Body of pancreas (tissue), 4 donors: ENCODE measurements at regions not wholly inside any gene's neighbourhood (a gene's known extent, or its start where the extent isn't known, plus 50 kb on each side); places are given as distances from the start of the nearest gene placed in this dataset.

Experiments
- POLR2A ChIP-seq, 3 donors: fragments of 450-650 bp; IDR thresholded peaks; one replicate each; pipeline ENCODE4 v1.6.1; 2016; ENCODE audit warnings: antibody characterized with exemption in 3 of 3, mild to moderate bottlenecking in 2 of 3
- TF ChIP-seq, protein P1 (sequence below), 7 experiments: fragments of 450-650 bp in 4 of 7; fragments of 200-600 bp in 3 of 7; sonication (generic) in 3 of 7; IDR thresholded peaks; one replicate each; pipeline ENCODE4 v1.5.1; 2016 to 2019; ENCODE audit warnings: antibody characterized with exemption in 7 of 7

DNA sequence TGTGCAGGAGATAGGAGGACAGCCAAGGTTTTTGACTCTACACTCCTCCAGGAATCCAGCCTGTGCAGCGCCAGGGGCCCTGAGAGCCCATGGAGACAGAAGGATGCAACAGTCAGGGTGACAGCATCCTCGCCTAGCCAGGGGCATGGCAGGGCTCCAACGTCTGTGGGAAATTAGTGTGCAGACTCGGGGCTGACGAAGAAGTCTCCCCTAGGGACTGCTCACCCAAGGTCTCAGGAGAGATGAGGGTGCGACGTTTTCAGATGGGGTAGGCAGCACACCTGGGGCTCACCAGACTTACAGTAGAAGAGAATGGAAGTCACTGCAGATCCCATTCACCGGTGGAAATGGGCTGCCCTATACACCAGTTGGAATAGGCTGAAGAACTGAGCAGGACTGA, 241.7 kb downstream of the SETD4 start:
- TF ChIP-seq, protein P1, sequence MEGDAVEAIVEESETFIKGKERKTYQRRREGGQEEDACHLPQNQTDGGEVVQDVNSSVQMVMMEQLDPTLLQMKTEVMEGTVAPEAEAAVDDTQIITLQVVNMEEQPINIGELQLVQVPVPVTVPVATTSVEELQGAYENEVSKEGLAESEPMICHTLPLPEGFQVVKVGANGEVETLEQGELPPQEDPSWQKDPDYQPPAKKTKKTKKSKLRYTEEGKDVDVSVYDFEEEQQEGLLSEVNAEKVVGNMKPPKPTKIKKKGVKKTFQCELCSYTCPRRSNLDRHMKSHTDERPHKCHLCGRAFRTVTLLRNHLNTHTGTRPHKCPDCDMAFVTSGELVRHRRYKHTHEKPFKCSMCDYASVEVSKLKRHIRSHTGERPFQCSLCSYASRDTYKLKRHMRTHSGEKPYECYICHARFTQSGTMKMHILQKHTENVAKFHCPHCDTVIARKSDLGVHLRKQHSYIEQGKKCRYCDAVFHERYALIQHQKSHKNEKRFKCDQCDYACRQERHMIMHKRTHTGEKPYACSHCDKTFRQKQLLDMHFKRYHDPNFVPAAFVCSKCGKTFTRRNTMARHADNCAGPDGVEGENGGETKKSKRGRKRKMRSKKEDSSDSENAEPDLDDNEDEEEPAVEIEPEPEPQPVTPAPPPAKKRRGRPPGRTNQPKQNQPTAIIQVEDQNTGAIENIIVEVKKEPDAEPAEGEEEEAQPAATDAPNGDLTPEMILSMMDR (IDR thresholded peaks at IDR 0.05) = no peak
- no peak for TF ChIP-seq POLR2A (IDR thresholded peaks at IDR 0.05)
